Lung (tissue), 11 donors: ENCODE measurements at regions not wholly inside any gene's neighbourhood (a gene's known extent, or its start where the extent isn't known, plus 50 kb on each side); places are given as distances from the start of the nearest gene placed in this dataset.

Experiments
- ATAC-seq: fragments of 200-7000 bp; cut with Tn5 transposase; one replicate; pipeline ENCODE4 v1.9.1; 2020; ENCODE audit warnings: moderate number of reproducible peaks; ENCODE audit not compliant: insufficient read depth, low FRiP score
- DNase-seq, 3 donors: peaks; one replicate each; pipeline ENCODE4 v3.0.0-alpha.2; 2013 to 2017
- H3K27ac ChIP-seq, 2 donors: one replicate each; pipeline ENCODE4 v1.5.1; 2013; ENCODE audit warnings: mild to moderate bottlenecking in 2 of 2, moderate library complexity in 2 of 2, control low read depth in 1 of 2, inconsistent platforms in 1 of 2, low read depth in 1 of 2, low read length in 1 of 2
- H3K27me3 ChIP-seq, 3 donors: one replicate each; pipeline ENCODE4 v1.5.1; 2013; ENCODE audit warnings: low read length in 2 of 3; ENCODE audit not compliant: control insufficient read depth in 3 of 3, insufficient read depth in 3 of 3
- H3K36me3 ChIP-seq, 4 donors: one replicate each; pipeline ENCODE4 v1.5.1; 2013; ENCODE audit warnings: low read length in 4 of 4, mild to moderate bottlenecking in 1 of 4, moderate library complexity in 1 of 4; ENCODE audit not compliant: control insufficient read depth in 4 of 4, insufficient read depth in 4 of 4
- H3K4me1 ChIP-seq, 5 donors: one replicate each; pipeline ENCODE4 v1.5.1; 2013; ENCODE audit warnings: low read length in 5 of 5, mild to moderate bottlenecking in 2 of 5, moderate library complexity in 1 of 5; ENCODE audit not compliant: control insufficient read depth in 5 of 5, insufficient read depth in 5 of 5
- H3K4me3 ChIP-seq: one replicate; pipeline ENCODE4 v1.5.1; 2013; ENCODE audit warnings: mild to moderate bottlenecking, control low read depth, moderate library complexity
- H3K9ac ChIP-seq, 2 donors: one replicate each; pipeline ENCODE4 v1.5.1; 2013; ENCODE audit warnings: low read length in 2 of 2, control low read depth in 1 of 2; ENCODE audit not compliant: insufficient read depth in 1 of 2
- H3K9me3 ChIP-seq, 4 donors: one replicate each; pipeline ENCODE4 v1.5.1; 2013; ENCODE audit warnings: low read length in 3 of 4, mild to moderate bottlenecking in 1 of 4, moderate library complexity in 1 of 4; ENCODE audit not compliant: control insufficient read depth in 4 of 4, insufficient read depth in 3 of 4
- CTCF ChIP-seq: IDR thresholded peaks from 2 replicates; pipeline ENCODE4 v1.5.1; 2012; ENCODE audit warnings: mild to moderate bottlenecking; ENCODE audit errors: control extremely low read depth, extremely low read depth
- WGBS, 2 donors: extraction: QIAGEN DNeasy Blood & Tissue Kit; methylation state at CpG; one replicate each; pipeline ENCODE4 v1.1.7; 2013; 5-methylcytosine and 5-hydroxymethylcytosine counted together
- donor health status: control.
- donor health status: control.
- donor health status: Bipolar disorder and iron deficiency.
- donor health status: healthy.
- donor health status: DM: yes; HTN: yes; CAD: no.

GRCh38 chr5:96243203-96243602, 189.8 kb downstream of the PCSK1 start:
- no peak for DNase-seq
- TF ChIP-seq CTCF = no peak
- Histone ChIP-seq H3K27me3 (no peaks in the 10 kb centered on the region), H3K36me3 (no peaks in the 10 kb centered on the region), H3K27ac (no peak overlapping the region), H3K4me3 (no peak overlapping the region), H3K9ac (no peak overlapping the region), H3K4me1 (peaks cover 0 to 26% (median 6%) of the 10 kb centered on the region in 5 donors), H3K9me3 (peaks cover 0 to 2% (median 0%) of the 10 kb centered on the region in 4 donors)
- 55 to 74% methylated on average over 1 of the region's 1 CpG for WGBS, 2 donors
- no peak for ATAC-seq

GRCh38 chr5:96242571-96242970, 190.5 kb downstream of the PCSK1 start:
- ATAC-seq (no peak), DNase-seq (no peak)
- Histone ChIP-seq H3K27ac (no peak overlapping the region), H3K27me3 (no peaks in the 10 kb centered on the region), H3K9me3 (peaks cover 0 to 2% (median 0%) of the 10 kb centered on the region in 4 donors), H3K4me3 (no peak overlapping the region), H3K4me1 (peaks cover 0 to 20% (median 2%) of the 10 kb centered on the region in 5 donors), H3K36me3 (no peaks in the 10 kb centered on the region), H3K9ac (no peak overlapping the region)
- 74 to 79% methylated on average over 1 of the region's 1 CpG for WGBS, 2 donors
- no peak for TF ChIP-seq CTCF

- no peak for DNase-seq
- Histone ChIP-seq H3K9me3 (no peaks in the 10 kb centered on the region), H3K27me3 (no peaks in the 10 kb centered on the region), H3K4me1 (peaks cover 0 to 19% (median 6%) of the 10 kb centered on the region in 5 donors), H3K36me3 (no peaks in the 10 kb centered on the region), H3K27ac (no peak overlapping the region), H3K4me3 (no peak overlapping the region), H3K9ac (no peak overlapping the region)
- ATAC-seq = no peak
- 90 to 94% methylated on average over 1 of the region's 1 CpG for WGBS, 2 donors
- no peak for TF ChIP-seq CTCF
Measured at GRCh38 chr5:96236831-96237230, 196.2 kb downstream of the PCSK1 start.

- TF ChIP-seq CTCF = no peak
- WGBS, 2 donors = 88 to 93% methylated on average over 1 of the region's 1 CpG
- no peak overlapping the region for H3K9ac ChIP-seq
- H3K27ac ChIP-seq = peak overlapping the region; percentile 72 to 96
- H3K4me3 ChIP-seq = no peak overlapping the region
- no peaks in the 10 kb centered on the region for H3K27me3 ChIP-seq
- H3K9me3 ChIP-seq = no peaks in the 10 kb centered on the region
- DNase-seq = no peak
- H3K36me3 ChIP-seq = no peaks in the 10 kb centered on the region
- no peak for ATAC-seq
- H3K4me1 ChIP-seq = peaks cover 0 to 19% (median 6%) of the 10 kb centered on the region in 5 donors
Measured at GRCh38 chr5:96236051-96236450, 197.0 kb downstream of the PCSK1 start.
